Nephron progenitor cell (in vitro differentiated cells): ENCODE measurements at regions not wholly inside any gene's neighbourhood (a gene's known extent, or its start where the extent isn't known, plus 50 kb on each side); places are given as distances from the start of the nearest gene placed in this dataset.

Source experiments
- DNase-seq: peaks from one replicate; pipeline ENCODE4 v3.0.0; 2021
- H3K27ac Mint-ChIP-seq: 2 replicates; pipeline ENCODE4 v1.8.0; 2021; ENCODE audit warnings: mild to moderate bottlenecking, moderate library complexity, mixed read lengths
- H3K27me3 Mint-ChIP-seq: 2 replicates; pipeline ENCODE4 v1.8.0; 2021; ENCODE audit warnings: mild to moderate bottlenecking, low read depth, mixed read lengths; ENCODE audit not compliant: poor library complexity
- H3K36me3 Mint-ChIP-seq: 2 replicates; pipeline ENCODE4 v1.8.0; 2021; ENCODE audit warnings: low read depth, mixed read lengths
- H3K4me1 Mint-ChIP-seq: 2 replicates; pipeline ENCODE4 v1.8.0; 2021; ENCODE audit warnings: mixed read lengths
- H3K4me3 Mint-ChIP-seq: 2 replicates; pipeline ENCODE4 v1.8.0; 2021; ENCODE audit warnings: mild to moderate bottlenecking, moderate library complexity, mixed read lengths
- H3K9me3 Mint-ChIP-seq: 2 replicates; pipeline ENCODE4 v1.8.0; 2021; ENCODE audit warnings: mild to moderate bottlenecking, moderate library complexity, mixed read lengths
- TF ChIP-seq, protein P1 (sequence below): fragments of 200-600 bp; sonication (generic); IDR thresholded peaks from 2 replicates; pipeline ENCODE4 v1.5.0; 2021; ENCODE audit warnings: antibody characterized with exemption

DNA sequence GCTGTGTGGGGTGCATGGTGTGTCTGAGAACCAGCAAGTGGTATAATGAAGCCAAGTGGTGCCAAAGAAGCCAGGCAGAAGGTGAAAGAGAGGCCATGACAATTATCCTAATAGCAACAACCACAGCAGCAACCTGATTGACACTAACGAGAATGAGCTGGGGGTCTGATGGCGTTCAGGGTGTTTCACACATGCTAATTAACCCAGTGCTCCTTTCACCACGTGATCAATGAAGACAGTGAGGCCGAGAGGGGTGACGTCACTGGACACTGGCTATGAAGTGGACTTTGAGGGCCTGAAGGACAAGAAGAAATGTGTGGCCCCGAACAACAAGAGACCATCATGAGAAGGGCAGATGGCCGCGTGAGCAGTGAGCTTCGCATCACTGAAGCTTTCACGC, 364.4 kb upstream of the ID2 start:
- peaks cover 6% of the 10 kb centered on the region for H3K27me3 Mint-ChIP-seq
- H3K9me3 Mint-ChIP-seq: peaks cover 4% of the 10 kb centered on the region
- no peak overlapping the region for H3K4me3 Mint-ChIP-seq
- no peak for DNase-seq
- no peaks in the 10 kb centered on the region for H3K36me3 Mint-ChIP-seq
- H3K4me1 Mint-ChIP-seq: peaks cover 16% of the 10 kb centered on the region
- H3K27ac Mint-ChIP-seq: no peak overlapping the region
- TF ChIP-seq, protein P1, sequence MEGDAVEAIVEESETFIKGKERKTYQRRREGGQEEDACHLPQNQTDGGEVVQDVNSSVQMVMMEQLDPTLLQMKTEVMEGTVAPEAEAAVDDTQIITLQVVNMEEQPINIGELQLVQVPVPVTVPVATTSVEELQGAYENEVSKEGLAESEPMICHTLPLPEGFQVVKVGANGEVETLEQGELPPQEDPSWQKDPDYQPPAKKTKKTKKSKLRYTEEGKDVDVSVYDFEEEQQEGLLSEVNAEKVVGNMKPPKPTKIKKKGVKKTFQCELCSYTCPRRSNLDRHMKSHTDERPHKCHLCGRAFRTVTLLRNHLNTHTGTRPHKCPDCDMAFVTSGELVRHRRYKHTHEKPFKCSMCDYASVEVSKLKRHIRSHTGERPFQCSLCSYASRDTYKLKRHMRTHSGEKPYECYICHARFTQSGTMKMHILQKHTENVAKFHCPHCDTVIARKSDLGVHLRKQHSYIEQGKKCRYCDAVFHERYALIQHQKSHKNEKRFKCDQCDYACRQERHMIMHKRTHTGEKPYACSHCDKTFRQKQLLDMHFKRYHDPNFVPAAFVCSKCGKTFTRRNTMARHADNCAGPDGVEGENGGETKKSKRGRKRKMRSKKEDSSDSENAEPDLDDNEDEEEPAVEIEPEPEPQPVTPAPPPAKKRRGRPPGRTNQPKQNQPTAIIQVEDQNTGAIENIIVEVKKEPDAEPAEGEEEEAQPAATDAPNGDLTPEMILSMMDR: no peak

DNA sequence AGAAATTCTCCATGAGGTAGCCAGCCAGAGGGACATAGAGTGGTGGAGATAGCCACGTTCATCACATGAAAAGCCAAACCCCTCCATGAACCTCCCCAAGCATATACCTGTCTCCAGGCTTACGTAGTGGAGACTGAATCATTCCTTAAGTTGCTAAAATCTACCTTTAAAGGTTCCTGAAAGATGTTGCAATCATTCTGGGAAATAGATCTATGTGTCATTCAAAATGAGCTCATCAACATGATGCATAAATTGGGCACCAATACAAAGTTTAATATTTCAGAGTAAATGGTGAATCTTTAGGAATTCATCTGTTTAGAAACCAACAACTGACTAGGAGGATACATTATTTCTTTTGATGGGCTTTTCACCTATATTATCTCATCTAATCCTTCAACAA, 362.6 kb upstream of the ID2 start:
- Mint-ChIP-seq H3K9me3 (peaks cover 9% of the 10 kb centered on the region), H3K4me3 (no peak overlapping the region), H3K27ac (no peak overlapping the region), H3K4me1 (peaks cover 8% of the 10 kb centered on the region), H3K36me3 (no peaks in the 10 kb centered on the region), H3K27me3 (peaks cover 8% of the 10 kb centered on the region)
- DNase-seq: no peak
- TF ChIP-seq, protein P1: no peak

DNA sequence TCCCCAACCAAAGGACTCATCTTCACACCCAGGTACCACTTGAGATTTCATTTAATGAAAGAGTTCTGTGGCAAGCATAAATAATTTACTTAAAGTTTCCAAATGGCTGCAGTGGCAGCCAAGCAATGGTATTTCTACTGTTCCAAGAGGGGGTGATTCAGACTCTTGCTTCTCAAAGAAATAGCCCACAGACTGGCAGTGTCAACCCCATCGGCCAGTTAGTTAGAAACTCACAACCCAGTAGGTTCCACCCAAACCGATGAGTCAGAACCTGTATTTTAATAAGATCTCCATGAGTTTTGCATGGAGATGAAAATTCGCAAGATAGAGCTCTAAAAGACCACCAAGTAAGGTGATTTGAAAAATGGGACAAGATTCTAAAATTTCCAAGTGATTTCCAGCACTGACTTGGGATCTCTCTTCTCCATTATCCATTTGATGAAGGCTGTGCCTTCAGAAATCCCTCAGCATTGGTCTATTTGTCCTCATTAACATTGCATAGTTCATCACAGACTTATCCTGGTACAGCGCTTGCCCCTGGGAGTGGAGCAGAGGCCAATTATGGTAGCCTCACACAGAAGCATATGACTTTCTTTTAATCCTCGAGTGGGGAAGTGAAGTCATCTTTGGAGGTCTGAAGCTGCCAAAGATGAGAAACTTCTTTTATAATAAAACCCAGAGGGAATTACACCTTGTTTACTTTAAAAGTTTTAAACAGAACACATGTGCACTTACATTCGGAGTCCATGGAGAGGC, 361.4 kb upstream of the ID2 start:
- Mint-ChIP-seq H3K27me3 (peaks cover 9% of the 10 kb centered on the region), H3K27ac (no peak overlapping the region), H3K9me3 (peaks cover 9% of the 10 kb centered on the region), H3K4me1 (peaks cover 16% of the 10 kb centered on the region), H3K4me3 (no peak overlapping the region), H3K36me3 (no peaks in the 10 kb centered on the region)
- TF ChIP-seq, protein P1: no peak
- no peak for DNase-seq

DNA sequence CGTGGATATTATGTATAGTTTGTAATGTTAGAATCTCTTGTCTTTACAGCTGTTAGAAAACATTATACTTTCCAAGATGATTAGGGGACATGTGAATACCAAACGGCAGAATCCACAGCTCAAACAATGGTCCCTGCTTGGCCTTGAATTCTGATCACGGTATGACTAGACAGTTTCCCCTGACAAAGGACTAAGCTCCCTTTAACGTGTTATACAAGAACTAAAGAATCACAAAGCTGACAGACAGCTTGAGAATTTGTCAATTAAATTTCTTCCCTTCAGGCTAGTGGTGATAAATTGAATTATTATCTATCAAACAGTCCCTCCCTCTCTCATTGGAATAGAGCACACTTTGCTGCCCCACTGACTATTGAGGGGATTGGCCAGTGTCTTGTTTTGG, 359.2 kb upstream of the ID2 start:
- H3K4me3 Mint-ChIP-seq: no peak overlapping the region
- H3K4me1 Mint-ChIP-seq: peaks cover 13% of the 10 kb centered on the region
- H3K27ac Mint-ChIP-seq: no peak overlapping the region
- H3K36me3 Mint-ChIP-seq: no peaks in the 10 kb centered on the region
- DNase-seq: no peak
- TF ChIP-seq, protein P1: no peak
- peaks cover 6% of the 10 kb centered on the region for H3K27me3 Mint-ChIP-seq
- peaks cover 5% of the 10 kb centered on the region for H3K9me3 Mint-ChIP-seq

DNA sequence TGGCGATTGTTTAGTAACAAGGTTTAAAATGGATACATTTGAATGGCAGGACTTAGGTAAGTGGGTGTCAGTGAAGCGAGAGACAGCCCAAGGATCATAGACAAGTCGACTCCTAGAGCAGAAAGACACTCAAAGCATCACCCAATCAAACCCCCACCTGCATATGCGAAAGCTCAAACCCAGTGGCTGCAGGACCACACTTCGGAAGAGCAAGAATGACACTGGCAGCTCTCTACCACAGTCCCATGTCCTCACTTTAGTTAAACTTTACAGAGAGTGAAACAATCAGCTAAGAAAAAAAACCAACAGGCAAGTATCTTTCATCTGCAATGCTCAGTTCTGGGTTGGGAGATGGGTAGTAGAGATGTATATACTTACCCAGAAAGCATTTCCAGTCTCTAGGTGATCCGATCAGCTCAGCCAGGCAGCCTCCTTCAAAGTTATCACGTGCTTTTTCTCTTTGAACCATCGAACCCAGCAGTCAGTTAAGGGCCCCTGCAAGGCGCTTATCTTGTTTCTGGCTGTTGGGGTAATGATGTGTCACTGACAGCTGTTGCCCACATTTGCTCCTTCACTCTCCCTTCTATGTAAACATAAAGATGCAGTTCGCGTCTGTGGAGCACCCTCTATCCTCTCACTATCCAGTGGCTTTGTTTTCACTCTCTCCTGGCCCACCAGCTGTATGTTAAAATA, 357.5 kb upstream of the ID2 start:
- Mint-ChIP-seq H3K4me1 (peaks cover 13% of the 10 kb centered on the region), H3K27ac (no peak overlapping the region), H3K4me3 (no peak overlapping the region), H3K36me3 (no peaks in the 10 kb centered on the region), H3K27me3 (peaks cover 6% of the 10 kb centered on the region), H3K9me3 (peaks cover 5% of the 10 kb centered on the region)
- no peak for DNase-seq
- TF ChIP-seq, protein P1: no peak
